Right lobe of liver (tissue), 4 donors: ENCODE measurements at regions not wholly inside any gene's neighbourhood (a gene's known extent, or its start where the extent isn't known, plus 50 kb on each side); places are given as distances from the start of the nearest gene placed in this dataset.

Experiments used
- CTCF ChIP-seq, 4 donors: fragments of 200-600 bp in 3 of 4; fragments of 450-650 bp in 1 of 4; IDR thresholded peaks; one replicate each; pipeline versions ENCODE4 v1.5.1 to v1.8.0; 2016 to 2022; ENCODE audit warnings: antibody characterized with exemption in 4 of 4, mild to moderate bottlenecking in 2 of 4
- POLR2A ChIP-seq: fragments of 450-650 bp; IDR thresholded peaks from one replicate; pipeline ENCODE4 v1.6.1; 2017; ENCODE audit warnings: antibody characterized with exemption, mild to moderate bottlenecking
- donor health status: DM: no; HTN: no; CAD: no.
- donor health status: DM: no; HTN: no; CAD: no.
- donor health status: DM: no; HTN: yes; CAD: no.

DNA sequence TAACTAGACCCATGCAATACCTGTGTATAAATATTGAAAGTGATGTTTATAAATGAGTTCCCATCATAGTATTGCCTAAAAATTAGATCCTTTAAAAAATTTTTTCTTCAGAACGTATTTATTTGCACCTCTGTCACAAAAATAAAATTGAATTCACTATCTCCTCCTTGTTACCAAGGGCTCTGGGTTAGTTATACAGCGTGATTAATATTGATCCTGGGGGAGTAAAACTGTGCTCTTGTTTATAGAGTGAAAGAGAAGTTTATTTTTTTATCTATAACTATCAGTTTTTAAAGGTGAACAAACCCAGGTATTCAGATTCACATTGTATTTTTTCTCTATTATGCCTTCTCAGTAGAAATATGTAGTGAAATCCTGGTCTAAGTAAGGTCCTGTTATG is 458.5 kb downstream of the CPS1 start:
- TF ChIP-seq CTCF (IDR thresholded peaks at IDR 0.05) (no peak), POLR2A (no peak)
